ENCODE measurements at regions not wholly inside any gene's neighbourhood (a gene's known extent, or its start where the extent isn't known, plus 50 kb on each side); places are given as distances from the start of the nearest gene placed in this dataset.
"Not testable (repeated sequence)": the region's sequence is repeated elsewhere in the genome, so short reads cannot be mapped to it uniquely, and the experiment has no call there.

- DNase-seq = no peak
Observed at GRCh38 chr10:119996944-119997343, 104.4 kb downstream of the SEC23IP start.

DNA sequence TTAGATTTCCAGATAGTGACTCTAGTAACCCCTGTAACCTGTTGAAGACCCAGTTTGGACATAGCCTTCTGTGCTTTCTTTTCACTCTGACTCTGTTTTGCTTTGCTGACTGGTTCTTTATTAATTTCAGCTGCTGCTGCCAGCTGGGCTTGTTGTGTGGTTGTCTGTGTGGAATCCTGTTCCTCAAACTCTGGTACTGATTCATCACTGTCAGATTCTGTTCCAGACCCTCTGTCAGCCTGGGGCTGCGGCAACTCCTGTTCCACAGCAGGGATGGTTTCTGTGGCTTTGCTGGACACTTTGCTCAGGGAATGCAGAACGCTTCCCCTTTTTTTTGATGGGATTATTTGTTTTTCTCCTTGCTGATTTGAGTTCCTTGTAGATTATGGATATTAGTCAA lies 104.9 kb downstream of the SEC23IP start:
- no peak for DNase-seq

- no peak for DNase-seq
Observed at GRCh38 chr10:120002785-120003184, 110.3 kb downstream of the SEC23IP start.

DNA sequence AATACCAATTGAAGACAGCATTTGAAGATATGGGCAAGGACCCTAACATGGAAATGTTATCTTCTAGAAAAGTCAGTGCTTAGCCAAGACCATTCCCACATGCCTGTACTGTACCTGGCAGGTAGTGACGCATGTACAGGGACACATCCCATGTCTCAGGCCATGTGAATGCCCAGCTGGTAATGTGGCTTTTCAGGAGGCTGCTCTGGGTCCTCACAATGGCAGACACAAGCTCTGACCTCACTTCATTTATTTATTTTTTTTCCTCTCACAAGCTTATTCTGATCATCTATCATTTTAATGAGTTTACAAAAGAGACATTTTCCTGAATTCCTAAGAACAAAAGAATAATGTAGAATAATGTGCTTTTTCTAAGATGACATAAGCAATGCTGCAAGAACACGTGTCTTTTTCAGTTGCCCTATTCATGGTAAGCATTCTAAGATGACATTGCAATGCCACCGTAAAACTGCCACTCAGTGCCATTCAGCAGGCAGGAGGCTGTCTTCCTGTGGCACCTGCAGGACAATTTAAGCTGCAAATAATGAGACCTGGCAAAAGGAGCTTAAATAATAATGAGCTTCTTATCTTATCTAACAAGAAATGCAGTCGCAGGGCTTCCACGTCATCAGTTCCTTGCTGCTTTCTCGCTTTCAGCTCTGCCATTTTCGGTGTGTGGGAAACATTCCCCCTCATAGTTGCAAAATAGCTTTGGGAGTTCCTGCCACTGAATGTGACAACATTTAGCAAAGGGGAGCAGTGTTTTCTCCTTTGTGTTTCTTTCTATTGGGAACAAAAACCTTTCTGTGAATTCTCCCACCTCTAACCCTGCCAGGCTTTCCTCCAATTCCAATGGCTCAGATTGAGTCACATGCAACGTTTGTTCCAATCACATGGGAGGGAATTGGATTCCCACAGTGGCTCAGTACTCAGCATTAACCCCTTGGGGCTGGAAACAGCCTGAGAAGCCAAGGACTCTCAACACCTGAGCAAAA lies 113.0 kb downstream of the SEC23IP start:
- DNase-seq = no peak

DNA sequence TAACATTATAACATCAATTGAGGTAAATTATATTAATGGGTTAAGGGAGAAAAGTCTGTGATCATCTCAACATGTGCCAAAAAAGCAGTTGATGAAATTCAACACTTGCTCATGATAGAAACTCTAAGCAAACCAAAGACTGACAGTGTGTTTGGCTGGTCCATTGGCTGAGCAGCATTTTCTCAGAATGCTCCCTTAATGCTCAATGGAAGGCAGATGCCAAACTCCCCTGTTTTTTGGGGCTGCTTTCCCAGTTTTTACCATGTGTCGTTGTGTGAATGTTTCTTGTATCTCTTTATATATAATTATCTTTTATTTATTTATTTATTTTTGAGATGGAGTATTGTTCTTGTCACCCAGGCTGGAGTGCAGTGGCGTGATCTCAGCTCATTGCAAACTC lies 114.7 kb downstream of the SEC23IP start:
- DNase-seq = no peak

- no peak for DNase-seq
Observed at GRCh38 chr10:120011359-120012130, 119.0 kb downstream of the SEC23IP start.

DNA sequence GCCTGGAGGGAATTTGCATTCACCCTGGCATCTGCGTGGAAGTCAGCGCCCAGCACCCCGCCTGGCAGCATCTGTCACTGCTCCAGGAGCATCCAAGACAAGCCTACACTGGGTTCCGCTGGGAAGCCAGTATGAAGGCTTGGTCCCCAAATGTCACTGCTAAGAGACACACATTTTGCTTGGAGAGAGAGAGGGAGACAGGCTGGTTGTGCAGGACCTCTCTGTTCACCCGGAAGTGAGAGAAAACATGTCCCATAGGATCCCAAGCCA lies 119.5 kb downstream of the SEC23IP start:
- no peak for DNase-seq

- DNase-seq = no peak
Observed at GRCh38 chr10:120012566-120012965, 120.0 kb downstream of the SEC23IP start.

DNA sequence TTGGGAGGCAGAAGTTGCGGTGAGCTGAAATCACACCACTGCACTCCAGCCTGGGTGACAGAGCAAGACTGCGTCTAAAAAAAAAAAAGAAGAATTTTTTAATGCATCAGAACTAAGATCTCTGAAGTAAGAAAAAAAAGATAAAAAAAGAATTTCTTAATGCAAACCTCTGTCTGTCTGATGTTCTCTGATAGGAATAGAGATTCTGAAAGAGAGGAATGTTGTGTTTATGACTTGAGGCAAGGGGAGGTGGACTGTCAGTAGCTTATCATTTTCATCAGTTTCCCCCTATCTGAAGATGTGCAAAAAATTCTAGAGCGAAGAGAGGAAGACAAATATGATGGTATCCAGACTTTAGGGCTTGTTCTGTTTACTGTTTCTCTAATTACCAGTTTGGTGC lies 121.5 kb downstream of the SEC23IP start:
- DNase-seq = no peak

DNA sequence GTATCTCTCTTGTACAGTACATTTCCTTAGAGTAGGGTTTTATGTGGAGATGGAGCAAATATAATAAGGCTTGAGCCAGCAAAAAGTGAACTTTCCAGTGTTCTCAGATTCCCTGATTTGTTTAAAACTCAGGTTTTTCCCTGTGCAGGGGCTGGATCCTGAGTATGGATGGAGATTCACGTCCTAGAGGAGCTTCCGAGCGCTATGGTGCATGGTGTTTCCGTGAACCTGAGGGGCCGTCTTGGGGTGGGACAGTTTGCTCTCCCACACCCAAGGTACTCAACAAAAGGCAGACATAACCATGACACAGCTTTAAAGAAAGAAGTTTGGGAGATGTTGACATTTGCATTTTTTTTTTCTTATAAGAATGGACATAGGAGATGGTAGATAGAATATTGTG lies 122.5 kb downstream of the SEC23IP start:
- no peak for DNase-seq

GRCh38 chr10:120016906-120017305 lies 124.4 kb downstream of the SEC23IP start:
- no peak for DNase-seq

- DNase-seq = no peak
Observed at GRCh38 chr10:120017733-120018417, 125.3 kb downstream of the SEC23IP start.

DNA sequence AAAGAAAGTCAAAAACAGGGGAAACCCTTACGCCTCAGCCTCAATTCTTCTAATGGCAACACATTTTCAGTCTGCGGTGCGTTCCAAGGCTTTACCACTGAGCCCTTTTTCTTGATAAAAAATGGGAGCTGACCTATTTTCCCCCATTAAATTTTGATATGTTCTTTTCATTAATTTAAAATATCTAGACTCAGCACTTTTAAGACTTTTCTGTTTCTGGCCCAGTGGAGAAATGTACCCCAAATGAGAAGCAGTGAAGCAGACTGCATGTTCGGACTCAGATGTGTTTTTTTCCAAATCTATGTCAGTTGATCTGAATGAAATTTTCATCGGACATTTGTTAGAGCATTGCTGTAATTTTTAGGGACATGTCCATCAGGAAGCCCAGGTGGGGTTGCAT lies 126.2 kb downstream of the SEC23IP start:
- DNase-seq = no peak

- DNase-seq = no peak
Observed at GRCh38 chr10:120019568-120019967, 127.0 kb downstream of the SEC23IP start.

DNA sequence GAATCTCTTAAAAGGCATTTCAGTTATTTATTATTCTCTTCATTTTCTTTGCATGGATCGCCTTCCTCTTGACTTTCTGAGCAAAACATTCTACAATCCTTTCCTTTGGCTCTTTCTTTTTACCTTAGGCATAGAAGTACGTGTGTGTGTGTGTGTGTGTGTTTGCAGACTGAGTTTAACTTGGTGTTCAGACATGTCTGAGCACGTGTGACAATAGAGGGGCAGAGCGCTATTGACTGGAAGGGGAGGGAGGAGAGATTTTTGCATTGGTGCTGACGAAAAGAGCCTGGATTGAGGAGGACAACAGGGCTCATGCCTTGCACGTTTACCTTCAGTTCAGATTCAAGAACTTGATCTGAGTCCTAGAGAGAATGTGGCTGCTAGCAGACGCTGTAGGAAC lies 129.8 kb downstream of the SEC23IP start:
- DNase-seq = no peak

DNA sequence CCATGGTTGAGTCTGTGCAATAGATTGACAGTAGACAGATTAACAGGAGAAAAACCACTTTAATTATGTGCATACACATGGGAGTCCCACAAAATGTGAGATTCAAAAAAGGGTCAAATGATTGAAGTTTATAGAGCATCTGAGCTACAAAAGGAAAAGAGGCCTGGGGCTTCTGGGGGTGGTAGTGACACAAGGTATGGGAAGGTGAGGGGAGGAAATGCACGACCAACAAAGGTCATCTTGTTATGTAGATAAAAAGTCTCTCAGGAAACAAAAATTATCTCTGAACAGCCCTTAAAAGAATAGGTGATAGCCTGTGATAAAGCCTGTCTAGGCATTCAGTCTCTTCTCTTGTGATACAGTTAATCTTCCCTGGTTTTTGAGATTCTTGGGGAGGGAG lies 141.7 kb downstream of the SEC23IP start:
- no peak for DNase-seq

DNA sequence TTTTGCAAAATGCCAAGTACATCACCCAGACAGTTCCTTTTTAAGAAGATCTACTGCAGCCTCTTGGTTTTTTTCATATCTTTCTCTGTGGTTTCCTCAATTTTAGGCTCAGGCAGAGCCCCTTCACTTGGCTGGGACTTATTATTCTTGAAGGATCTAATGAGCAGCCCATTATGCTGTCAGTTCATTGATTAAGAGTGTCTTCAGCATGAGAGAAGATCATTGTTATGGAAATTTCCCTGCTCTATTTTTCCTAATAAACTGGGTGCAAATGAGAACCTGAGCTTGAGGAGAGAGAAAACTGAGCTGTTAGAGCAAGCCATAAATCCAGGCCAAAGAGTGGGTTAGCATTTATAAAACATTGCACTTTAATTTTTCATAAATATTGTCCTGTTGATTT lies 146.5 kb downstream of the SEC23IP start:
- no peak for DNase-seq

GRCh38 chr10:120039826-120040225 lies 147.3 kb downstream of the SEC23IP start:
- no peak for DNase-seq

DNA sequence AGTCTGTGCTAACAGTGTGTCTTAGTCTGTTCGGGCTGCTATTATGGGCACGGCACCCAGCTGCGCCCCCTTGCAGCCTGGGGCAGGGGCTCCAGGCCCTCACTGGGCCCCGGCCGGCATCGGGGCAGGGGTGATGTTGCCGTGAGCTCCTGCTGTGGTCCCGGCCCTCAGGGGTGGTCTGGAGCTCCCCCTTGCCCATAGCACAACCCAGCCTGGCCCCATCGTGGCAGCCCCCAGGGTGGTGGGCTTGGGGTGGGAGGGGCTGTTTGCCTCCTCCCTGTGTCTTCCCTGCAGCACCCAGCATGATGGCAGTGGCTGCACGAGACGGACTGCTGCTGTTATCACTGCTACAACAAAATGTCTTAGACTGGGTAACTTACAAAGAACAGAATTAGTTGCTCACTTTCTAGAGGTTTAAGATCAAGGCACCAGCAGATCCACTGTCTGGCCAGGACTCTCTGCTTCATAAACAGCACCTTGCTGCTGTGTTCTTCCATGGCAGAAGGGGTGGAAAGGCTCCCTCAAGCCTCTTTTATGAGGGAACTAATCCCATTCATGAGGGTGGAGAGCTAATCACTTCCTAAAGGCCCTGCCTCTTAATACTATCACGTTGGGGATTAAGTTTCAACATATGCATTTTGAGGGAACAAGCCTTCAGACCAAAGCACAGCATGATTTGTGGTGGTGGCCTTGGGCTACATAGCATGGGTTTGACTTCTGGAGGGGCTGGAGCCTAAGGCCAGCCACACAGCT lies 149.5 kb downstream of the SEC23IP start:
- no peak for DNase-seq

GRCh38 chr10:120042705-120043104 lies 150.2 kb downstream of the SEC23IP start:
- DNase-seq = no peak

GRCh38 chr10:120047373-120047772 lies 154.8 kb downstream of the SEC23IP start:
- DNase-seq = not testable (repeated sequence)

DNA sequence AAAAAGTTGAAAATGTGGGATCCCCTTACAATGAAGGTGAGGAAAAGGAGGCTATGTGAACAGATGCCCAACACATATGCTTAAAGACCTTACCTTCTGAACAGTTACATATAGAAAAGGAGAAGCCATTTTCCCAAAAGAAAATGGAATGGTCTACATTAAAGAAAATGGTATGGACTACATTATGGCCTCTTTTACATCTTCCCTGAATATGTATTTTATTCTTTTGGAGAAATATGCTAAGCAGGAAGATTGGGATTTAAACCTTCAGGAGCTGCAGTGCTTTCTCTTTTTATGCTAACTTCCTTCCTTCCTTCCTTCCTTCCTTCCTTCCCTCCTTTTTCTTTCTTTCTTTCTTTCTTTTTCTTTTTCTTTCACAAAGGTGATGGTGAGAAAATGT lies 155.4 kb downstream of the SEC23IP start:
- no peak for DNase-seq

- DNase-seq = no peak
Observed at GRCh38 chr10:120048391-120048790, 155.9 kb downstream of the SEC23IP start.

All from activated CD4-positive, alpha-beta T cell treated with anti-CD3 and anti-CD28 coated beads, Interleukin-2, amount 50 U/mL, for 48 hours (primary cell).